ENCODE measurements at regions not wholly inside any gene's neighbourhood (a gene's known extent, or its start where the extent isn't known, plus 50 kb on each side); places are given as distances from the start of the nearest gene placed in this dataset.
"Not testable (repeated sequence)": the region's sequence is repeated elsewhere in the genome, so short reads cannot be mapped to it uniquely, and the experiment has no call there.

- no peak for DNase-seq
Observed at GRCh38 chr1:37162059-37162458, 127.7 kb upstream of the GRIK3 start.

- DNase-seq, result no peak
Observed at GRCh38 chr1:37166005-37166404, 131.7 kb upstream of the GRIK3 start.

- no peak for DNase-seq
Observed at GRCh38 chr1:37167479-37167878, 133.2 kb upstream of the GRIK3 start.

- no peak for DNase-seq
Observed at GRCh38 chr1:37169241-37169640, 134.9 kb upstream of the GRIK3 start.

GRCh38 chr1:37169743-37170275 is 135.5 kb upstream of the GRIK3 start:
- DNase-seq, result no peak

GRCh38 chr1:37171691-37172090 is 137.4 kb upstream of the GRIK3 start:
- DNase-seq, result no peak

GRCh38 chr1:37174341-37174740 is 140.0 kb upstream of the GRIK3 start:
- DNase-seq, result no peak

- no peak for DNase-seq
Observed at GRCh38 chr1:37174876-37175275, 140.6 kb upstream of the GRIK3 start.

GRCh38 chr1:37175666-37176215 is 141.4 kb upstream of the GRIK3 start:
- DNase-seq, result no peak

- no peak for DNase-seq
Observed at GRCh38 chr1:37176269-37176668, 142.0 kb upstream of the GRIK3 start.

- no peak for DNase-seq
Observed at GRCh38 chr1:37177230-37177864, 143.0 kb upstream of the GRIK3 start.

GRCh38 chr1:37181425-37181824 is 147.1 kb upstream of the GRIK3 start:
- DNase-seq, result no peak

GRCh38 chr1:37184789-37185188 is 150.5 kb upstream of the GRIK3 start:
- DNase-seq, result no peak

GRCh38 chr1:37186246-37186756 is 152.0 kb upstream of the GRIK3 start:
- no peak for DNase-seq

GRCh38 chr1:37189111-37189510 is 154.8 kb upstream of the GRIK3 start:
- no peak for DNase-seq

- DNase-seq, result no peak
Observed at GRCh38 chr1:37197411-37197810, 163.1 kb upstream of the GRIK3 start.

- DNase-seq, result not testable (repeated sequence)
Observed at GRCh38 chr1:37214305-37214704, 180.0 kb upstream of the GRIK3 start.

- no peak for DNase-seq
Observed at GRCh38 chr1:37233606-37234005, 199.3 kb upstream of the GRIK3 start.

- DNase-seq, result no peak
Observed at GRCh38 chr1:37234941-37235418, 200.7 kb upstream of the GRIK3 start.

- no peak for DNase-seq
Observed at GRCh38 chr1:37237948-37238347, 203.6 kb upstream of the GRIK3 start.

- DNase-seq, result no peak
Observed at GRCh38 chr1:37238364-37239224, 204.3 kb upstream of the GRIK3 start.

- no peak for DNase-seq
Observed at GRCh38 chr1:37239225-37239740, 205.0 kb upstream of the GRIK3 start.

GRCh38 chr1:37240897-37241296 is 206.6 kb upstream of the GRIK3 start:
- DNase-seq, result no peak

All from hindlimb muscle (tissue), 1 donor.